Endothelial cell (in vitro differentiated cells): ENCODE measurements at regions not wholly inside any gene's neighbourhood (a gene's known extent, or its start where the extent isn't known, plus 50 kb on each side); places are given as distances from the start of the nearest gene placed in this dataset.

Experiments
- DNase-seq: peaks from one replicate; pipeline ENCODE4 v3.0.0; 2021; ENCODE audit warnings: low spot score
- H3K27ac Mint-ChIP-seq: one replicate; pipeline ENCODE4 v1.8.0; 2021; ENCODE audit warnings: mixed read lengths, inconsistent platforms; ENCODE audit not compliant: unreplicated experiment
- H3K27me3 Mint-ChIP-seq: one replicate; pipeline ENCODE4 v1.8.0; 2021; ENCODE audit warnings: mild to moderate bottlenecking, moderate library complexity, mixed read lengths, inconsistent platforms; ENCODE audit not compliant: unreplicated experiment
- H3K36me3 Mint-ChIP-seq: one replicate; pipeline ENCODE4 v1.8.0; 2021; ENCODE audit warnings: mild to moderate bottlenecking, low read depth, mixed read lengths, inconsistent platforms; ENCODE audit not compliant: unreplicated experiment
- H3K4me1 Mint-ChIP-seq: one replicate; pipeline ENCODE4 v1.8.0; 2021; ENCODE audit warnings: mild to moderate bottlenecking, mixed read lengths, inconsistent platforms; ENCODE audit not compliant: unreplicated experiment
- H3K4me3 Mint-ChIP-seq: one replicate; pipeline ENCODE4 v1.8.0; 2021; ENCODE audit warnings: mild to moderate bottlenecking, mixed read lengths, inconsistent platforms; ENCODE audit not compliant: unreplicated experiment
- H3K9me3 Mint-ChIP-seq: one replicate; pipeline ENCODE4 v1.8.0; 2021; ENCODE audit warnings: mixed read lengths, inconsistent platforms; ENCODE audit not compliant: unreplicated experiment
- CTCF ChIP-seq: fragments of 200-600 bp; sonication (generic); IDR thresholded peaks from one replicate; pipeline ENCODE4 v1.5.0; 2021; ENCODE audit warnings: antibody characterized with exemption; ENCODE audit not compliant: unreplicated experiment

- Mint-ChIP-seq H3K36me3 (no peaks in the 10 kb centered on the region), H3K9me3 (no peaks in the 10 kb centered on the region), H3K4me1 (no peaks in the 10 kb centered on the region), H3K27me3 (no peaks in the 10 kb centered on the region), H3K4me3 (no peak overlapping the region), H3K27ac (no peak overlapping the region)
- no peak for DNase-seq
- no peak for TF ChIP-seq CTCF
These were observed 366.5 kb downstream of the CHSY3 start for GRCh38 chr5:130270786-130271185.

GRCh38 chr5:130268489-130268888 lies 364.2 kb downstream of the CHSY3 start:
- H3K27me3 Mint-ChIP-seq: no peaks in the 10 kb centered on the region
- DNase-seq: no peak
- H3K9me3 Mint-ChIP-seq: no peaks in the 10 kb centered on the region
- H3K27ac Mint-ChIP-seq: no peak overlapping the region
- no peaks in the 10 kb centered on the region for H3K4me1 Mint-ChIP-seq
- no peaks in the 10 kb centered on the region for H3K36me3 Mint-ChIP-seq
- no peak overlapping the region for H3K4me3 Mint-ChIP-seq
- no peak for TF ChIP-seq CTCF

GRCh38 chr5:130267926-130268325 lies 363.7 kb downstream of the CHSY3 start:
- DNase-seq: no peak
- H3K27me3 Mint-ChIP-seq: no peaks in the 10 kb centered on the region
- no peaks in the 10 kb centered on the region for H3K4me1 Mint-ChIP-seq
- no peak overlapping the region for H3K27ac Mint-ChIP-seq
- no peak for TF ChIP-seq CTCF
- no peaks in the 10 kb centered on the region for H3K9me3 Mint-ChIP-seq
- no peaks in the 10 kb centered on the region for H3K36me3 Mint-ChIP-seq
- no peak overlapping the region for H3K4me3 Mint-ChIP-seq

- H3K4me1 Mint-ChIP-seq: no peaks in the 10 kb centered on the region
- H3K36me3 Mint-ChIP-seq: no peaks in the 10 kb centered on the region
- TF ChIP-seq CTCF: no peak
- H3K9me3 Mint-ChIP-seq: no peaks in the 10 kb centered on the region
- DNase-seq: no peak
- no peaks in the 10 kb centered on the region for H3K27me3 Mint-ChIP-seq
- no peak overlapping the region for H3K27ac Mint-ChIP-seq
- H3K4me3 Mint-ChIP-seq: no peak overlapping the region
These were observed 356.2 kb downstream of the CHSY3 start for GRCh38 chr5:130260481-130260880.

GRCh38 chr5:130251931-130252330 lies 347.7 kb downstream of the CHSY3 start:
- H3K27ac Mint-ChIP-seq: no peak overlapping the region
- no peak for TF ChIP-seq CTCF
- no peak for DNase-seq
- no peaks in the 10 kb centered on the region for H3K9me3 Mint-ChIP-seq
- no peaks in the 10 kb centered on the region for H3K4me1 Mint-ChIP-seq
- no peak overlapping the region for H3K4me3 Mint-ChIP-seq
- peaks cover 4% of the 10 kb centered on the region for H3K27me3 Mint-ChIP-seq
- H3K36me3 Mint-ChIP-seq: no peaks in the 10 kb centered on the region
